Thymus (tissue), 11 donors: ENCODE measurements at regions not wholly inside any gene's neighbourhood (a gene's known extent, or its start where the extent isn't known, plus 50 kb on each side); places are given as distances from the start of the nearest gene placed in this dataset.

Source experiments
- DNase-seq, 9 donors: peaks; one replicate each; pipeline ENCODE4 v3.0.0-alpha.2; 2013; ENCODE audit warnings: low spot score in 9 of 9, low read depth in 6 of 9, missing footprints in 1 of 9
- H3K27ac ChIP-seq, 2 donors: one replicate each; pipeline ENCODE4 v1.5.1; 2013; ENCODE audit warnings: control low read depth in 1 of 2, low read depth in 1 of 2, low read length in 1 of 2, mild to moderate bottlenecking in 1 of 2, moderate library complexity in 1 of 2
- H3K27me3 ChIP-seq, 2 donors: one replicate each; pipeline ENCODE4 v1.5.1; 2013; ENCODE audit warnings: low read length in 1 of 2; ENCODE audit not compliant: control insufficient read depth in 2 of 2, insufficient read depth in 1 of 2
- H3K36me3 ChIP-seq, 2 donors: one replicate each; pipeline ENCODE4 v1.5.1; 2013; ENCODE audit warnings: low read length in 1 of 2, mild to moderate bottlenecking in 1 of 2, moderate library complexity in 1 of 2; ENCODE audit not compliant: control insufficient read depth in 2 of 2, insufficient read depth in 2 of 2
- H3K4me1 ChIP-seq, 2 donors: one replicate each; pipeline ENCODE4 v1.5.1; 2013; ENCODE audit warnings: low read length in 2 of 2; ENCODE audit not compliant: control insufficient read depth in 2 of 2, insufficient read depth in 2 of 2
- H3K4me3 ChIP-seq, 2 donors: one replicate each; pipeline ENCODE4 v1.5.1; 2013; ENCODE audit warnings: low read length in 2 of 2, control low read depth in 1 of 2, mild to moderate bottlenecking in 1 of 2
- H3K9me3 ChIP-seq, 2 donors: one replicate each; pipeline ENCODE4 v1.5.1; 2013; ENCODE audit warnings: low read length in 1 of 2, mild to moderate bottlenecking in 1 of 2; ENCODE audit not compliant: control insufficient read depth in 2 of 2, insufficient read depth in 1 of 2
- WGBS: extraction: QIAGEN DNeasy Blood & Tissue Kit; methylation state at CpG from one replicate; pipeline ENCODE4 v1.1.7; 2013; 5-methylcytosine and 5-hydroxymethylcytosine counted together
- donor health status: healthy.

GRCh38 chr2:17235167-17235566, 283.1 kb downstream of the RAD51AP2 start:
- H3K4me1 ChIP-seq = no peaks in the 10 kb centered on the region
- no peak overlapping the region for H3K4me3 ChIP-seq
- no peaks in the 10 kb centered on the region for H3K27me3 ChIP-seq
- no peak overlapping the region for H3K27ac ChIP-seq
- no peaks in the 10 kb centered on the region for H3K36me3 ChIP-seq
- 90% methylated on average over 1 of the region's 1 CpG for WGBS
- no peak for DNase-seq
- H3K9me3 ChIP-seq = no peaks in the 10 kb centered on the region

GRCh38 chr2:17232776-17233556, 285.3 kb downstream of the RAD51AP2 start:
- Histone ChIP-seq H3K4me3 (no peak overlapping the region), H3K27ac (no peak overlapping the region), H3K9me3 (no peaks in the 10 kb centered on the region), H3K27me3 (no peaks in the 10 kb centered on the region), H3K4me1 (no peaks in the 10 kb centered on the region), H3K36me3 (no peaks in the 10 kb centered on the region)
- DNase-seq = no peak
- 64% methylated on average over 4 of the region's 4 CpGs for WGBS

DNA sequence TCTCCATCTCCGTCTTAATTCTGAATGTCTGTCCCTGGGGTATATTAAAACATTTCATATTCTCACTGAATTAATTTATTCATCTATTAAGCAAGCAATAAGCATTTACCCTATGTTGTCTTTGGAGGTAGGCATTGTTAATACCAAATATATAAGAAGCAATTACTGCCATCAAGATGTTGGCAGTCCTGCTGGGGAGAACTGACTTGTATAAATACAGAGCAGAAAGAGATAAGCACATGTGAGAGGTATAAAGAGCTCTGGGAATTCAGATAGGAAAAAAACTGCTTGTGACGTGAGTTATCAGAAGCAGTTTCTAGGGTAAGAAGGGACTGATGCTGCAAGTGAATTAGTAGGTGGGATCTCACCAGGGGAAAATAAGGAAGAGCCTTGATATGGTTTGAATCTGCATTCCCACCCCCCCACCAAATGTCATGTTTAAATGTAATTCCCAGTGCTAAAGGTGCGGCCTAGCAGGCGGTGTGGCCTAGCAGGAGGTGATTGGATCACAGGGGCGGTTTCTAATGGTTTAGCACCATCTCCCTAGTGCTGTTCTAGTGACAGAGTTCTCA, 286.8 kb downstream of the RAD51AP2 start:
- Histone ChIP-seq H3K4me3 (no peak overlapping the region), H3K4me1 (no peaks in the 10 kb centered on the region)
- 95% methylated on average over 5 of the region's 5 CpGs for WGBS

DNA sequence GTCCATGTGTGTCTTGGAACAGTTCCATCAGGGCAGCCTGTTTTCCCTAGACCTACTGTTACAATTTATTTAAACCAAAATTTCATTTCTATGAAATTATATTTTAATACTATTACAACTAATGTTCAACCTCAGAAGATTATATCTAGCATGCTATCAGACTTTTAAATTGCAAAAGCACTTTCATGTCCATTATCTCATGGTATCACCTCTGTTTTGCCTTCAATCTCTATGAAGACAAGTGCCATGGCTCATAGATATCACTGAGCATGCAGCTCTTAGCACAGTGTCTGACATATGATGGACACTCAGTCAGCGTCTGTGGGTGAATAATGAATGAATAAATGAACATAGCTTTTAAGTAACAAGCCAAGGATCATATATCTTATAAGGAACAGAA, 288.8 kb downstream of the RAD51AP2 start:
- Histone ChIP-seq H3K4me1 (no peaks in the 10 kb centered on the region), H3K4me3 (no peak overlapping the region), H3K36me3 (no peaks in the 10 kb centered on the region), H3K9me3 (no peaks in the 10 kb centered on the region), H3K27me3 (no peaks in the 10 kb centered on the region), H3K27ac (no peak overlapping the region)
- DNase-seq = no peak
- WGBS = 95% methylated on average over 1 of the region's 1 CpG

More for the DNA sequence above, 286.8 kb downstream of the RAD51AP2 start:
- no peak for DNase-seq
- Histone ChIP-seq H3K36me3 (no peaks in the 10 kb centered on the region), H3K27me3 (no peaks in the 10 kb centered on the region), H3K27ac (no peak overlapping the region), H3K9me3 (no peaks in the 10 kb centered on the region)

DNA sequence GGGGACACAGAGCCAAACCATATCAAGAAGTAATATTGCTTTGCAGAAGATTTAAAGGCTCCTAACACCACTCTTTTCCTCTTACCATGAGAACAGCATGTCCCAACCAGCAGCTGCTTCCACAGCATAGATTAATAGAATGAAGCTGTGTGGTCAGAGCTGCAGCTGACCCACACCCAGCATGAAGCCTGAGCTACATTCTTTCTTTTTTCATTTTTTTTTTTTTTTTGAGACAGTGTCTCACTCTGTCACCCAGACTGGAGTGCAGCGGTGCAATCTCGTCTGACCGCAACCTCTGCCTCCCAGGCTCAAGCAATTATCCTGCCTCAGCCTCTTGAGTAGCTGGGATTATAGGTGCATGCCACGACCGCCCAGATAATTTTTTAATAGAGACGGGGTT, 289.8 kb downstream of the RAD51AP2 start:
- Histone ChIP-seq H3K27me3 (no peaks in the 10 kb centered on the region), H3K9me3 (no peaks in the 10 kb centered on the region), H3K4me1 (no peaks in the 10 kb centered on the region), H3K27ac (no peak overlapping the region), H3K4me3 (no peak overlapping the region), H3K36me3 (no peaks in the 10 kb centered on the region)
- no peak for DNase-seq
- WGBS = 97% methylated on average over 6 of the region's 6 CpGs

GRCh38 chr2:17227856-17228255, 290.4 kb downstream of the RAD51AP2 start:
- DNase-seq = no peak
- Histone ChIP-seq H3K27me3 (no peaks in the 10 kb centered on the region), H3K9me3 (no peaks in the 10 kb centered on the region), H3K4me3 (no peak overlapping the region), H3K36me3 (no peaks in the 10 kb centered on the region), H3K4me1 (no peaks in the 10 kb centered on the region), H3K27ac (no peak overlapping the region)
- 91% methylated on average over 5 of the region's 5 CpGs for WGBS

DNA sequence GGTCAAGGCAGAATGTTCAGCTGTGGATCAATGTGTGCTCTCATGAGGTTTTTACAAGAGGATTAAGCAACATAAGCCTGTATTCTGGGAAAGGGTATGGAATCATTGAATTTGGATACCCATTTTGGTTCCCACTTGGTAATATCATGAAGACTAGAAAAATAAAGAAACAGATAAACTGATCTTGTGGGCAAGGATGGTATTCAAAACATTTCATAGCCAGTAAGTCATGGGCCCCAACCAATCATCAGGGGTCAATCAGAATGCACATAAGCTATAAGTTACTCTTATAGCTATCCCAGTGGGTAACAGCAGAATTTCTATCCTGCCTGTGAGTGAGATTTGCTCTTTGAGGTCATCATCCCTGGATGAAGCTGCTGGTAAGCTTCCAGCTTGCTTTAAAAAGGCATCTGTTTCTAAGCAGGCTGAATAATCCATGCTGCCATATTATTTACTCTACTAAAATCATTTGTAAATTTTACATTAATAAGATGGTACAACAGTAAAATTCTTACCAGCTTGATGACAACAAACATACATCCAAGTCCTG, 291.2 kb downstream of the RAD51AP2 start:
- no peak overlapping the region for H3K27ac ChIP-seq
- H3K4me3 ChIP-seq = no peak overlapping the region
- no peaks in the 10 kb centered on the region for H3K9me3 ChIP-seq
- no peaks in the 10 kb centered on the region for H3K36me3 ChIP-seq
- H3K27me3 ChIP-seq = no peaks in the 10 kb centered on the region
- no peak for DNase-seq
- no peaks in the 10 kb centered on the region for H3K4me1 ChIP-seq

DNA sequence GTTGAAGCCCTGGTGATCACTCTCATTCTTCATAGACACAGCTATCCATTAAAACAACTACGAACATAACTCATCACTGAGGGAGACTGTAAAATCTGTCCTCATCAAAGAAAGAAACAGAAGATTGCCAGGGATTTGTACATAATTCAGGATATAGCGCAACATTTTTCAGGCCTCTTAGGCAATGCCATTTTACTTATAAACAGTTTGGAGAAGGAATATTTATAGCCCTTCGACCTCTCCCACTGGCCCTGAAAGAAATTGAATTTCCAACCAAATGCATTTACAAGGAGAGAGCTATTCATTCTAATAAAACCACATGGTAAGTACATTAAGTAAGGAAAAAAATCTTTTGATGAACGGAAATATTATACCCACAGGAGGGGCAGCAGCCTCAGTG, 295.0 kb downstream of the RAD51AP2 start:
- Histone ChIP-seq H3K9me3 (no peaks in the 10 kb centered on the region), H3K4me1 (no peaks in the 10 kb centered on the region), H3K36me3 (no peaks in the 10 kb centered on the region), H3K27ac (no peak overlapping the region), H3K27me3 (no peaks in the 10 kb centered on the region), H3K4me3 (no peak overlapping the region)
- DNase-seq = no peak
- 77% methylated on average over 4 of the region's 4 CpGs for WGBS

DNA sequence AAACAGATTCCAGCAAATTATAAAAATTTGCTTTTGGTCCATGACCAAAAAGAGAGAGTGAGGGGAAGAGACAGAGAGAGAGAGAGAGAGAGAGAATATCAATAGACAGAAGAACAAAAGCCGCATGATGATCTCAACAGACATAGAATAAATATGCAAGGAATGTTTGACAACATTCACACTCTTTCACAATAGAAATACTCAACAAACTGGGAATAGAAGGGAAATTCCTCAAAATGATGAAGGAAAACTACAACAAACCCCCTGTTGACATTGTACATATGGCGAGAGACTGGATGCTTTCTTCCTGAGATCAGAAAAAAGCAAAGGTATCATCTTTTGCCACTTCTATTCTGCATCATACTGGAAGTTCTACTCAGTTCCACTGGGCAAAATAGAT, 309.7 kb downstream of the RAD51AP2 start:
- no peaks in the 10 kb centered on the region for H3K27me3 ChIP-seq
- H3K9me3 ChIP-seq = no peaks in the 10 kb centered on the region
- H3K4me1 ChIP-seq = no peaks in the 10 kb centered on the region
- no peak overlapping the region for H3K4me3 ChIP-seq
- no peaks in the 10 kb centered on the region for H3K36me3 ChIP-seq
- no peak for DNase-seq
- WGBS = 74% methylated on average over 2 of the region's 2 CpGs
- no peak overlapping the region for H3K27ac ChIP-seq
